Keratinocyte (primary cell): ENCODE measurements at regions not wholly inside any gene's neighbourhood (a gene's known extent, or its start where the extent isn't known, plus 50 kb on each side); places are given as distances from the start of the nearest gene placed in this dataset.

Experiments used
- DNase-seq: peaks from one replicate; pipeline ENCODE4 v3.0.0-alpha.2; 2011; ENCODE audit warnings: low read depth, missing footprints, low spot score
- FAIRE-seq: peaks from 2 replicates; lab custom pipeline; 2011; peaks lifted over from hg19 to GRCh38; lab: Jason Lieb, UNC
- H2AFZ ChIP-seq: 2 replicates; pipeline ENCODE4 v1.6.0; 2012; ENCODE audit warnings: low read length, control low read depth, inconsistent platforms; ENCODE audit not compliant: control insufficient read depth
- H3K27ac ChIP-seq: 2 replicates; pipeline ENCODE4 v1.5.1; 2011; ENCODE audit warnings: low read length; ENCODE audit not compliant: control insufficient read depth, insufficient read depth
- H3K27me3 ChIP-seq: 3 replicates; pipeline ENCODE4 v1.6.0; 2011; ENCODE audit warnings: low read length; ENCODE audit not compliant: control insufficient read depth, insufficient read depth; ENCODE audit errors: extremely low read depth
- H3K36me3 ChIP-seq, 2 experiments: 2 replicates in 1 of 2; 3 replicates in 1 of 2; pipeline ENCODE4 v1.5.1; 2011; ENCODE audit warnings: low read length in 2 of 2, mild to moderate bottlenecking in 1 of 2; ENCODE audit not compliant: control insufficient read depth in 2 of 2, insufficient read depth in 2 of 2; ENCODE audit errors: extremely low read depth in 1 of 2
- H3K4me1 ChIP-seq: 3 replicates; pipeline ENCODE4 v1.5.1; 2011; ENCODE audit warnings: low read length; ENCODE audit not compliant: control insufficient read depth, insufficient read depth; ENCODE audit errors: extremely low read depth
- H3K4me2 ChIP-seq: 3 replicates; pipeline ENCODE4 v1.6.0; 2011; ENCODE audit warnings: low read depth, low read length; ENCODE audit not compliant: control insufficient read depth, insufficient read depth; ENCODE audit errors: extremely low read depth
- H3K4me3 ChIP-seq, 3 experiments: fragments of 200-600 bp in 1 of 3; sonication (generic) in 1 of 3; 2 replicates in 2 of 3; 3 replicates in 1 of 3; pipeline ENCODE4 v1.5.1; 2011 to 2016; ENCODE audit warnings: low read length in 3 of 3, mild to moderate bottlenecking in 3 of 3, control low read depth in 2 of 3, inconsistent platforms in 1 of 3, low read depth in 1 of 3, mixed read lengths in 1 of 3, mixed run types in 1 of 3, moderate library complexity in 1 of 3; ENCODE audit not compliant: control insufficient read depth in 2 of 3, insufficient read depth in 2 of 3; ENCODE audit errors: extremely low read depth in 1 of 3
- H3K79me2 ChIP-seq: 2 replicates; pipeline ENCODE4 v1.6.0; 2012; ENCODE audit warnings: low read length; ENCODE audit not compliant: control insufficient read depth, insufficient read depth
- H3K9ac ChIP-seq: 3 replicates; pipeline ENCODE4 v1.6.0; 2011; ENCODE audit warnings: low read length; ENCODE audit not compliant: control insufficient read depth, insufficient read depth; ENCODE audit errors: extremely low read depth
- H3K9me1 ChIP-seq: 3 replicates; pipeline ENCODE4 v1.6.0; 2011; ENCODE audit warnings: low read length; ENCODE audit not compliant: control insufficient read depth, insufficient read depth; ENCODE audit errors: extremely low read depth
- H3K9me3 ChIP-seq: 2 replicates; pipeline ENCODE4 v1.5.1; 2012; ENCODE audit warnings: low read depth, low read length; ENCODE audit not compliant: control insufficient read depth
- H4K20me1 ChIP-seq: 3 replicates; pipeline ENCODE4 v1.6.0; 2011; ENCODE audit warnings: low read length; ENCODE audit not compliant: control insufficient read depth, insufficient read depth; ENCODE audit errors: extremely low read depth
- EZH2 ChIP-seq: IDR thresholded peaks from one replicate; pipeline ENCODE4 v1.6.1; 2012; ENCODE audit warnings: inconsistent platforms, mild to moderate bottlenecking, low read length, moderate library complexity
- dilution Hi-C: fragments of 300-500 bp; cut with MboI; formaldehyde crosslinking; loops from one replicate; pipeline ENCODE4 v1.7.0; 2020; ENCODE audit warnings: low sequenced_read_pairs; ENCODE audit not compliant: extremely low pct_ligation_motif_present
- TF ChIP-seq, protein P1 (sequence below), 3 experiments: IDR thresholded peaks in 1 of 3; conservative IDR thresholded peaks in 1 of 3; optimal IDR thresholded peaks in 1 of 3; 2 replicates in 2 of 3; 3 replicates in 1 of 3; pipeline versions ENCODE3 to v1.5.1; 2011; ENCODE audit warnings: low read length in 3 of 3, mild to moderate bottlenecking in 3 of 3, moderate library complexity in 2 of 3, control low read depth in 1 of 3, inconsistent platforms in 1 of 3; ENCODE audit not compliant: insufficient read depth in 2 of 3; ENCODE audit errors: extremely low read depth in 1 of 3

DNA sequence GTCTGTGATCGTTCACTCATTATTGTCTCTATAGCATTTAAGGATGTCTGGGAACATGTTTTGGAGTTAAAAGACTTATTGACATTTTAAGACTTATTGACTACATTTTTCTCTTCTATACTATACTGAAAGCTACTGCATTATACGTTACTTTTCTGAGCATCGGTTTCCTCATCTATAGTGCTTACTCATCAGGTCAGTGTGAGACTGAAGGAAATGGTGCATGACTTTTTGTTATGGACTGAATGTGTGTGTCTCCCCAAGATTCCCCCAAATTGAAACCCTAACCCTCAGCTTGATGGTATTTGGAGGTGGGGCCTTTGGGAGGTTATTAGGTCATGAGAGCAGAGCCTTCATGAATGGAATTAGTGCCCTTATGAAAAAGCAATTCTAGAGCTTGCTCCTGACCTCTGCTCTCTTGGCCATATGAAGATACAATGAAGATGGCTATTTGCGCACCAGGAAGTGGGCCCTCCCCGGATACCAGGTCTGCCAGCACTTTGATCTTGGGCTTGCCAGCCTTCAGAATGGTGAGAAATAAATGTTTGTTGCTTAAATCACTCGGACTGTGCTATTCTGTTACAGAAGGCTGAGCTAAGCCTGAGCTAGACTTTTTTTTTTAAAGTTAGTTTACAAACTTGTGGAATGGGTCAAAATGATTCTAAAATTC, 243.7 kb upstream of the RREB1 start:
- Histone ChIP-seq H4K20me1 (no peaks in the 10 kb centered on the region), H3K79me2 (no peaks in the 10 kb centered on the region), H2AFZ (no peak overlapping the region), H3K27me3 (no peaks in the 10 kb centered on the region), H3K4me1 (no peaks in the 10 kb centered on the region), H3K36me3 (no peaks in the 10 kb centered on the region), H3K4me3 (no peak overlapping the region), H3K9ac (no peak overlapping the region), H3K9me3 (no peaks in the 10 kb centered on the region), H3K27ac (no peak overlapping the region), H3K9me1 (no peaks in the 10 kb centered on the region), H3K4me2 (no peak overlapping the region)
- dilution Hi-C loops, result no loop called here
- DNase-seq, result no peak
- no peak for FAIRE-seq
- no peak for TF ChIP-seq EZH2
- TF ChIP-seq, protein P1, sequence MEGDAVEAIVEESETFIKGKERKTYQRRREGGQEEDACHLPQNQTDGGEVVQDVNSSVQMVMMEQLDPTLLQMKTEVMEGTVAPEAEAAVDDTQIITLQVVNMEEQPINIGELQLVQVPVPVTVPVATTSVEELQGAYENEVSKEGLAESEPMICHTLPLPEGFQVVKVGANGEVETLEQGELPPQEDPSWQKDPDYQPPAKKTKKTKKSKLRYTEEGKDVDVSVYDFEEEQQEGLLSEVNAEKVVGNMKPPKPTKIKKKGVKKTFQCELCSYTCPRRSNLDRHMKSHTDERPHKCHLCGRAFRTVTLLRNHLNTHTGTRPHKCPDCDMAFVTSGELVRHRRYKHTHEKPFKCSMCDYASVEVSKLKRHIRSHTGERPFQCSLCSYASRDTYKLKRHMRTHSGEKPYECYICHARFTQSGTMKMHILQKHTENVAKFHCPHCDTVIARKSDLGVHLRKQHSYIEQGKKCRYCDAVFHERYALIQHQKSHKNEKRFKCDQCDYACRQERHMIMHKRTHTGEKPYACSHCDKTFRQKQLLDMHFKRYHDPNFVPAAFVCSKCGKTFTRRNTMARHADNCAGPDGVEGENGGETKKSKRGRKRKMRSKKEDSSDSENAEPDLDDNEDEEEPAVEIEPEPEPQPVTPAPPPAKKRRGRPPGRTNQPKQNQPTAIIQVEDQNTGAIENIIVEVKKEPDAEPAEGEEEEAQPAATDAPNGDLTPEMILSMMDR (optimal IDR thresholded peaks at IDR 0.05 in 1 of 3, IDR thresholded peaks at IDR 0.05 in 1 of 3, conservative IDR thresholded peaks at IDR 0.05 in 1 of 3; ENCODE audit: extremely low read depth in 1 of 3, insufficient read depth in 2 of 3, low read length in 3 of 3), result no peak

DNA sequence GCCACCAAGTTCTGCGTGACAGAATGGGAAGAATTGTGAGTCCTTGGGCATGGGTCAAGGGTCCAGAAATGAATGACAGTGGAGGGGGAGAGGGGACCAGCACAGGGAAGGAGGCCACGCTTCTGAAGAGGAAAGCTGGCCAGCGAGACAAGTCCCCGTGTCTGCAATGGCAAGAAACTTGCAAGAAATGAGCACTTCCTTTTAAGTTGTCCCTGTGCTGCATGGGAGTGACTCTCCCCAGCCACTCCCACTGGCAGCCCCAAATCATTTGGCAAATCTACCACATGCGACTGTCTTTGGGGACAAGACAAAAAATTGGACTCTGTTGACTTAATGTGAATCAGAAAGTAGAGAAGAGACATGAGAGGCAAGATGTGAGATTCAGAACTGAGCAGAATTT, 242.2 kb upstream of the RREB1 start:
- Histone ChIP-seq H4K20me1 (no peaks in the 10 kb centered on the region), H3K79me2 (no peaks in the 10 kb centered on the region), H3K4me2 (no peak overlapping the region), H3K9me1 (no peaks in the 10 kb centered on the region), H3K27me3 (no peaks in the 10 kb centered on the region), H3K36me3 (no peaks in the 10 kb centered on the region), H3K27ac (no peak overlapping the region), H3K4me1 (no peaks in the 10 kb centered on the region), H3K4me3 (no peak overlapping the region), H3K9me3 (no peaks in the 10 kb centered on the region), H3K9ac (no peak overlapping the region), H2AFZ (no peak overlapping the region)
- TF ChIP-seq, protein P1 (optimal IDR thresholded peaks at IDR 0.05 in 1 of 3, IDR thresholded peaks at IDR 0.05 in 1 of 3, conservative IDR thresholded peaks at IDR 0.05 in 1 of 3; ENCODE audit: extremely low read depth in 1 of 3, insufficient read depth in 2 of 3, low read length in 3 of 3), result no peak
- TF ChIP-seq EZH2, result no peak
- dilution Hi-C loops, result no loop called here
- no peak for DNase-seq
- FAIRE-seq, result no peak
